AG04449 (cell line): ENCODE measurements at regions not wholly inside any gene's neighbourhood (a gene's known extent, or its start where the extent isn't known, plus 50 kb on each side); places are given as distances from the start of the nearest gene placed in this dataset.

ENCODE experiments used
- CTCF ChIA-PET: fragments of 350-600 bp; formaldehyde crosslinking; extraction: SDS; loops from one replicate; lab custom pipeline; 2021; ENCODE audit warnings: antibody characterized with exemption; lab: Yijun Ruan, JAX
- POLR2A ChIA-PET: fragments of 400-600, 350-600 bp; formaldehyde crosslinking; extraction: SDS; loops from one replicate; lab custom pipeline; 2020; ENCODE audit warnings: antibody characterized with exemption, inconsistent platforms; lab: Yijun Ruan, JAX
- DNase-seq: peaks from one replicate; pipeline ENCODE4 v3.0.0-alpha.2; 2010; ENCODE audit warnings: low read depth, low spot score
- H3K4me3 ChIP-seq: 2 replicates; pipeline ENCODE4 v1.5.1; 2011; ENCODE audit warnings: low read depth, mild to moderate bottlenecking, control low read depth, low read length
- CTCF ChIP-seq: IDR thresholded peaks from one replicate; pipeline ENCODE4 v1.5.1; 2011; ENCODE audit warnings: mild to moderate bottlenecking, moderate library complexity, low read length, control low read depth, inconsistent platforms; ENCODE audit not compliant: insufficient read depth; ENCODE audit errors: missing control alignments

GRCh38 chr10:65701168-65701776 lies 1224.6 kb upstream of the LRRTM3 start:
- no peak overlapping the region for H3K4me3 ChIP-seq
- CTCF ChIA-PET, result no interaction called here
- DNase-seq, result no peak
- POLR2A ChIA-PET, result no interaction called here
- no peak for TF ChIP-seq CTCF

- POLR2A ChIA-PET, result no interaction called here
- H3K4me3 ChIP-seq, result no peak overlapping the region
- CTCF ChIA-PET, result no interaction called here
- DNase-seq, result no peak
- no peak for TF ChIP-seq CTCF
Observed at GRCh38 chr10:65708057-65708456, 1217.8 kb upstream of the LRRTM3 start.

GRCh38 chr10:65710306-65710705 lies 1215.5 kb upstream of the LRRTM3 start:
- CTCF ChIA-PET, result no interaction called here
- no peak for TF ChIP-seq CTCF
- POLR2A ChIA-PET, result no interaction called here
- H3K4me3 ChIP-seq, result no peak overlapping the region
- DNase-seq, result no peak

- ChIA-PET POLR2A (no interaction called here), CTCF (no interaction called here)
- DNase-seq, result no peak
- no peak for TF ChIP-seq CTCF
- H3K4me3 ChIP-seq, result no peak overlapping the region
Observed at GRCh38 chr10:65719790-65720189, 1206.0 kb upstream of the LRRTM3 start.

- no peak overlapping the region for H3K4me3 ChIP-seq
- DNase-seq, result no peak
- no peak for TF ChIP-seq CTCF
- CTCF ChIA-PET, result no interaction called here
- POLR2A ChIA-PET, result no interaction called here
Observed at GRCh38 chr10:65720901-65721300, 1204.9 kb upstream of the LRRTM3 start.

- H3K4me3 ChIP-seq, result no peak overlapping the region
- TF ChIP-seq CTCF, result no peak
- DNase-seq, result no peak
- CTCF ChIA-PET, result no interaction called here
- POLR2A ChIA-PET, result no interaction called here
Observed at GRCh38 chr10:65723525-65723924, 1202.3 kb upstream of the LRRTM3 start.
